SU-DHL-6 (cell line): ENCODE measurements at regions not wholly inside any gene's neighbourhood (a gene's known extent, or its start where the extent isn't known, plus 50 kb on each side); places are given as distances from the start of the nearest gene placed in this dataset.

Source experiments
- H2AFZ ChIP-seq: fragments of 200-600 bp; sonication (generic); 2 replicates; pipeline ENCODE4 v1.6.1; 2014; ENCODE audit warnings: low read depth, mild to moderate bottlenecking, moderate library complexity, mixed read lengths, antibody characterized with exemption, low read length; ENCODE audit not compliant: severe bottlenecking
- H3F3A ChIP-seq: fragments of 200-600 bp; shearing (Covaris generic); 2 replicates; pipeline ENCODE4 v1.6.0; 2016; ENCODE audit warnings: antibody characterized with exemption, mild to moderate bottlenecking; ENCODE audit not compliant: insufficient read depth
- H3K27ac ChIP-seq: fragments of 200-600 bp; sonication (generic); 2 replicates; pipeline ENCODE4 v1.5.1; 2016; ENCODE audit warnings: low read depth, mild to moderate bottlenecking, low read length, moderate library complexity, mixed read lengths
- H3K27me3 ChIP-seq: fragments of 200-600 bp; sonication (generic), shearing (Covaris generic); 2 replicates; pipeline ENCODE4 v1.6.0; 2014; ENCODE audit warnings: mild to moderate bottlenecking, low read length
- H3K36me3 ChIP-seq: fragments of 200-600 bp; sonication (generic); 2 replicates; pipeline ENCODE4 v1.6.1; 2014; ENCODE audit warnings: mild to moderate bottlenecking, low read length, mixed read lengths
- H3K4me2 ChIP-seq: fragments of 300-600, 200-600 bp; shearing (Covaris generic), sonication (generic); 2 replicates; pipeline ENCODE4 v1.6.0; 2014; ENCODE audit warnings: low read length, low read depth, mild to moderate bottlenecking; ENCODE audit not compliant: poor library complexity, severe bottlenecking
- H3K4me3 ChIP-seq: fragments of 200-600 bp; sonication (generic); 2 replicates; pipeline ENCODE4 v1.5.1; 2014; ENCODE audit warnings: antibody characterized with exemption, low read length, mild to moderate bottlenecking, mixed read lengths; ENCODE audit not compliant: insufficient read depth, poor library complexity, severe bottlenecking
- H3K79me2 ChIP-seq: fragments of 200-600 bp; sonication (generic); 2 replicates; pipeline ENCODE4 v1.6.1; 2014; ENCODE audit warnings: mild to moderate bottlenecking, low read length, moderate library complexity; ENCODE audit not compliant: insufficient read depth
- H3K9ac ChIP-seq: fragments of 200-600 bp; sonication (generic); 2 replicates; pipeline ENCODE4 v1.7.0; 2014; ENCODE audit warnings: mild to moderate bottlenecking, low read length
- H3K9me2 ChIP-seq: fragments of 200-600 bp; sonication (generic); replicated peaks from 2 replicates; pipeline ENCODE4 v1.6.1; 2014; ENCODE audit warnings: low read length; ENCODE audit not compliant: insufficient read depth
- H3K9me3 ChIP-seq: fragments of 200-600 bp; sonication (generic); 2 replicates; pipeline ENCODE4 v1.6.1; 2014; ENCODE audit warnings: low read length, mixed read lengths; ENCODE audit not compliant: insufficient read depth
- H4K20me1 ChIP-seq: fragments of 200-600 bp; sonication (generic); 2 replicates; pipeline ENCODE4 v1.6.1; 2014; ENCODE audit warnings: low read depth, mild to moderate bottlenecking, antibody characterized with exemption, low read length, moderate library complexity, mixed read lengths
- EZH2phosphoT487 ChIP-seq: fragments of 200-600 bp; sonication (generic), shearing (Covaris generic); conservative IDR thresholded peaks from 2 replicates; pipeline ENCODE4 v1.6.1; 2018; ENCODE audit warnings: mild to moderate bottlenecking, antibody characterized with exemption, low read length, moderate library complexity, mixed read lengths
- TF ChIP-seq, protein P1 (sequence below): fragments of 200-600 bp; sonication (generic); IDR thresholded peaks from one replicate; pipeline ENCODE4 v1.5.1; 2017; ENCODE audit warnings: antibody characterized with exemption, mild to moderate bottlenecking, low read length, moderate library complexity; ENCODE audit not compliant: insufficient read depth, poor library complexity, severe bottlenecking

DNA sequence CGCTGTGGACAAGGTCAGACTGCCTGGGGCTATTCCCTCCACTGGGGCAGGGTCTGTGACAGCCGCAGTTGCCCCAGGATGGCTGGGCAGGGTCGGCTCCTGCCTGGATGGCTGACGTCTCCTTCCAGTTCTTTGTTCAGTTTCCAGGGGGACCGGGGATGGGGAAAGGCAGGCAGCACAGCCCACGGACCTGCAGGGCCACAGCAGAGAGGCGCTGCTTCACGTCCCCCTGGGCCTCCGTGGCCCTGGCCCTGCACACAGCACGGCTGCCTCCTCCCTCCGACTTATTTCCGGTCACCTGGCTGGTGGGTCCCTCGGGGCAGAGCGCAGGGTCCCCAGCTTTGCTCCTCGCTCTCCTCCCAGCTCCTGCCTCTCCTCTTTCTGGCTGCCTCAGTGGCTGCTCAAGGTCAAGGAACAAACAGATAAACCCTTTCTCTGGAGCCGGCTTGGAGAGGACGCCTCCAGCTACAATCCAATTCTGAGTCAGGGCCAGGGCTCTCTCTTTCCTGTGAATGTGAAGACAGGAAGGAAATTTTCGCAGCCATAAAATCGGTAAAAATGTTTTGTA, 169.7 kb downstream of the C9orf50 start:
- Histone ChIP-seq H3K4me3 (no peak overlapping the region), H3K79me2 (no peaks in the 10 kb centered on the region), H3K4me2 (no peak overlapping the region), H3K36me3 (no peaks in the 10 kb centered on the region), H2AFZ (no peak overlapping the region), H3K9ac (no peak overlapping the region), H3K9me3 (no peaks in the 10 kb centered on the region), H3K27me3 (no peaks in the 10 kb centered on the region), H3F3A (no peaks in the 10 kb centered on the region), H4K20me1 (no peaks in the 10 kb centered on the region), H3K9me2 (no peaks in the 10 kb centered on the region), H3K27ac (no peak overlapping the region)
- TF ChIP-seq, protein P1, sequence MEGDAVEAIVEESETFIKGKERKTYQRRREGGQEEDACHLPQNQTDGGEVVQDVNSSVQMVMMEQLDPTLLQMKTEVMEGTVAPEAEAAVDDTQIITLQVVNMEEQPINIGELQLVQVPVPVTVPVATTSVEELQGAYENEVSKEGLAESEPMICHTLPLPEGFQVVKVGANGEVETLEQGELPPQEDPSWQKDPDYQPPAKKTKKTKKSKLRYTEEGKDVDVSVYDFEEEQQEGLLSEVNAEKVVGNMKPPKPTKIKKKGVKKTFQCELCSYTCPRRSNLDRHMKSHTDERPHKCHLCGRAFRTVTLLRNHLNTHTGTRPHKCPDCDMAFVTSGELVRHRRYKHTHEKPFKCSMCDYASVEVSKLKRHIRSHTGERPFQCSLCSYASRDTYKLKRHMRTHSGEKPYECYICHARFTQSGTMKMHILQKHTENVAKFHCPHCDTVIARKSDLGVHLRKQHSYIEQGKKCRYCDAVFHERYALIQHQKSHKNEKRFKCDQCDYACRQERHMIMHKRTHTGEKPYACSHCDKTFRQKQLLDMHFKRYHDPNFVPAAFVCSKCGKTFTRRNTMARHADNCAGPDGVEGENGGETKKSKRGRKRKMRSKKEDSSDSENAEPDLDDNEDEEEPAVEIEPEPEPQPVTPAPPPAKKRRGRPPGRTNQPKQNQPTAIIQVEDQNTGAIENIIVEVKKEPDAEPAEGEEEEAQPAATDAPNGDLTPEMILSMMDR, result no peak
- no peak for TF ChIP-seq EZH2phosphoT487

DNA sequence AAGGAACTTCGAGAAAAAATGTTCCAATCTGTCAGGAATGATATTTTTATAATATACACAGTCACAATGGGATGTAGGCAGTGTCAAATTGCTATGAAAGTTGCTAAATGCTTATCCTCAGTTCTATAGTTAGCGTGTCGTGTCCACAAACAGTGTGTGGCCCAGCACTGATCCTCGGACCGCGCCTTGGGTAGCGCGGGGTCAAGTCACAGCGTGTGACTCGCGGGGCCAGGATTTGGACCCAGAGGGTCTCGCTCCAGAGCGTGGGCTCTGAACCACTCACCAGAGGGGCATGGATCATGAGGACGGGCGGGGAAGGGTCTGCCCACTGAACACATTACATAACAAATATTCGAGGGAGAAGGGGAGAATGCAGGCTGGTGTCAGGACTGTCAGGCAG, 171.8 kb downstream of the C9orf50 start:
- no peak for TF ChIP-seq EZH2phosphoT487
- TF ChIP-seq, protein P1, result no peak
- H2AFZ ChIP-seq, result no peak overlapping the region
- no peaks in the 10 kb centered on the region for H3K27me3 ChIP-seq

DNA sequence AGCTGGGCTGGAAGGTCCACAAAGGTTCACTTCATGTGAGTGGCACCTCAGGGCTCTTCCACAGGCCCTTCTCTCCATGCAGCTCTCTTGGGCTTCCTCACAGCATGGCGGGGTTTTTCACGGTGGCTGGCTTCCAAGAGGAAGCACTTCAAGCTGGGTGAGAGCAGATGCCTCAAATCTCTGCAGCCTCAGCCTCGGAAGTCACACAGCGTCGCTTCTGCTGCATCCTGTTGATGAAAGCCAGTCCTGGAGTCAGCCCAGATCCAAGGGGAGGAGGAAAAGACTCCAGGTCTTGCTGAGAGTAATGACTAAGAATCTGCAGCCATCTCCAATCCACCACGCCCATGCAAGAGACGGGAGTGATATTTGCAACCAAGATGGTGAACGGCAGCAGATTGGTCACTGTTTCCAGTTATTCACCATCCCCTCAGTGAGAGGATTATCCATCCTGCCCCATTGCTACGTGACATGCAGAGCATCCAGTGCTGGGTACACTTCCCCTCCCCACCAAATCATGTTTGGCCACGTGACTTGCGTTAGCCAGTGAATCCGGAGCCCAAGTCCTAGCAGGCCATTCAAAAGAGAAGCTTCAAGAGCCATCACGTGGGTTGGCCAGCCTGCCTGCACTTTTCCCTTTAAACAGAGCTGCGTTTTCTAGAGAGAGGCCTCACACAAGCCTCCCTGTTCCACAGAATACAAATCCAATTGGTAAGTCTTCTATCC, 173.9 kb downstream of the C9orf50 start:
- Histone ChIP-seq H2AFZ (no peak overlapping the region), H3K4me3 (no peak overlapping the region), H3F3A (no peaks in the 10 kb centered on the region), H4K20me1 (no peaks in the 10 kb centered on the region), H3K9me2 (no peaks in the 10 kb centered on the region), H3K9me3 (no peaks in the 10 kb centered on the region), H3K27ac (no peak overlapping the region), H3K9ac (no peak overlapping the region), H3K4me2 (no peak overlapping the region), H3K27me3 (no peaks in the 10 kb centered on the region), H3K36me3 (no peaks in the 10 kb centered on the region), H3K79me2 (no peaks in the 10 kb centered on the region)
- no peak for TF ChIP-seq EZH2phosphoT487
- TF ChIP-seq, protein P1, result no peak

More for the DNA sequence above, 171.8 kb downstream of the C9orf50 start:
- Histone ChIP-seq H3K9me3 (no peaks in the 10 kb centered on the region), H3K4me2 (no peak overlapping the region), H3K36me3 (no peaks in the 10 kb centered on the region), H3K79me2 (no peaks in the 10 kb centered on the region), H3F3A (no peaks in the 10 kb centered on the region), H3K9me2 (no peaks in the 10 kb centered on the region), H3K9ac (no peak overlapping the region), H3K4me3 (no peak overlapping the region), H4K20me1 (no peaks in the 10 kb centered on the region), H3K27ac (no peak overlapping the region)
